GM12878 (cell line): ENCODE measurements at regions not wholly inside any gene's neighbourhood (a gene's known extent, or its start where the extent isn't known, plus 50 kb on each side); places are given as distances from the start of the nearest gene placed in this dataset.

Source experiments
- CREM ChIP-seq: IDR thresholded peaks from 2 replicates; pipeline ENCODE4 v1.6.1; 2014; ENCODE audit warnings: antibody characterized with exemption, low read depth
- EED ChIP-seq: sonication (generic); IDR thresholded peaks from 2 replicates; pipeline ENCODE4 v1.6.1; 2016; ENCODE audit warnings: antibody characterized with exemption, low read depth
- HDAC6 ChIP-seq: fragments of 200-600 bp; sonication (generic); IDR thresholded peaks from one replicate; pipeline ENCODE4 v1.8.0; 2017; ENCODE audit warnings: antibody characterized with exemption; ENCODE audit not compliant: unreplicated experiment
- STAT1 ChIP-seq: fragments of 450-650 bp; conservative IDR thresholded peaks from 2 replicates; pipeline ENCODE4 v1.6.1; 2014; ENCODE audit warnings: antibody characterized with exemption, mild to moderate bottlenecking
- TAF1 ChIP-seq: IDR thresholded peaks from 2 replicates; pipeline ENCODE4 v1.6.1; 2011; ENCODE audit warnings: mild to moderate bottlenecking, low read depth, low read length, borderline replicate concordance
- TF ChIP-seq, protein P1 (sequence below): fragments of 450-650 bp; IDR thresholded peaks from 2 replicates; pipeline ENCODE4 v1.6.1; 2017; ENCODE audit warnings: mild to moderate bottlenecking, low read depth, inconsistent platforms; ENCODE audit not compliant: poor library complexity, severe bottlenecking

DNA sequence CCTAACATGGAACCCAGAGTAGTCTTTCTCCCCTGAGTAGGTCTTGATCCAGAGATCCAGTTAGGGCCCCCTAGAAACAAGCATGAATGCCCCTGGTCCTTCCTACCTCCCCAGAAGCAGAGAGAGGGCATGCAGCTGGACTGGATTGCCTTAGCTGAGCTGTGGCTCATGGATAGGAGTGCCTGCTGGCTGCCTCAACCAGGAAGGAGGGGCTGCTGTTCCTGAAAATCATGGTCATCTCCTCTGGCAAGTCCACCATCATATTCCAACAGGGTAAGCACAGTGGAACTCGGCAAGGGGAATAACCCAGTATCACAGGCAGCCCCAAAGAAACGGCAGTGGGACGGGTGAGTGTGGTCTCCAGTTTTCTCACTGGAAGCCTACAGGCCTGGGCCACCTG lies 53.1 kb upstream of the ENTPD6 start:
- TF ChIP-seq, protein P1, sequence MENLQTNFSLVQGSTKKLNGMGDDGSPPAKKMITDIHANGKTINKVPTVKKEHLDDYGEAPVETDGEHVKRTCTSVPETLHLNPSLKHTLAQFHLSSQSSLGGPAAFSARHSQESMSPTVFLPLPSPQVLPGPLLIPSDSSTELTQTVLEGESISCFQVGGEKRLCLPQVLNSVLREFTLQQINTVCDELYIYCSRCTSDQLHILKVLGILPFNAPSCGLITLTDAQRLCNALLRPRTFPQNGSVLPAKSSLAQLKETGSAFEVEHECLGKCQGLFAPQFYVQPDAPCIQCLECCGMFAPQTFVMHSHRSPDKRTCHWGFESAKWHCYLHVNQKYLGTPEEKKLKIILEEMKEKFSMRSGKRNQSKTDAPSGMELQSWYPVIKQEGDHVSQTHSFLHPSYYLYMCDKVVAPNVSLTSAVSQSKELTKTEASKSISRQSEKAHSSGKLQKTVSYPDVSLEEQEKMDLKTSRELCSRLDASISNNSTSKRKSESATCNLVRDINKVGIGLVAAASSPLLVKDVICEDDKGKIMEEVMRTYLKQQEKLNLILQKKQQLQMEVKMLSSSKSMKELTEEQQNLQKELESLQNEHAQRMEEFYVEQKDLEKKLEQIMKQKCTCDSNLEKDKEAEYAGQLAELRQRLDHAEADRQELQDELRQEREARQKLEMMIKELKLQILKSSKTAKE: no peak
- TF ChIP-seq TAF1 (no peak), STAT1 (no peak), HDAC6 (no peak), CREM (no peak), EED (no peak)
